GM12892 (cell line): ENCODE measurements at regions not wholly inside any gene's neighbourhood (a gene's known extent, or its start where the extent isn't known, plus 50 kb on each side); places are given as distances from the start of the nearest gene placed in this dataset.

ENCODE experiments used
- POLR2A ChIP-seq: IDR thresholded peaks from 2 replicates; pipeline ENCODE4 v1.6.1; 2011; ENCODE audit warnings: low read depth, low read length, control low read depth
- POLR2AphosphoS5 ChIP-seq: IDR thresholded peaks from 2 replicates; pipeline ENCODE4 v1.6.1; 2011; ENCODE audit warnings: low read depth, low read length, control low read depth
- TAF1 ChIP-seq: IDR thresholded peaks from 2 replicates; pipeline ENCODE4 v1.6.1; 2011; ENCODE audit warnings: low read depth, mild to moderate bottlenecking, control low read depth, low read length, borderline replicate concordance

DNA sequence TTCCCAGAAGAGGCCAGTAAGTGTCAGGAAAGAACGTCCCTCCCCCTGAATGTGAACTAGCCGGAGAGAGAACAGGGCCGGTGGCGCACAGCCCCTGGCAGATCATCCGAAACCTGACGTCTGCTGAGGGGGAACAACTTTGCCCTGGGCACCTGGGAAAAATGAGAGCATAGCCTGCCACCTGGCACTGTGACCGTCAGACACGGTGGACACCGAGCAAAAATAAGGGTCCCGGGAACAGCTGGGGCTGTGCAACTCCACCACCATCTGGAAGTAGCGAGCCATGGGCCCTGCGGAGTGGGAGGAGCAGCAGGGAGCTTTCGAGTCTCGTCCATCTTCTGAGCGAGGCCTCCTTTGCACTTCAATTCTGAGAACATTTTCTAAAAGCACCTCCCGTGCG is 110.8 kb downstream of the EDN3 start:
- TF ChIP-seq POLR2A (no peak), POLR2AphosphoS5 (no peak), TAF1 (no peak)
